GM21528 (cell line): ENCODE measurements at regions not wholly inside any gene's neighbourhood (a gene's known extent, or its start where the extent isn't known, plus 50 kb on each side); places are given as distances from the start of the nearest gene placed in this dataset.

ENCODE experiments used
- ATAC-seq: cut with Tn5 transposase; IDR thresholded peaks from one replicate; pipeline ENCODE4 v1.9.1; 2021; ENCODE audit warnings: mild to moderate bottlenecking, moderate library complexity; ENCODE audit not compliant: unreplicated experiment, low FRiP score

- ATAC-seq = no peak
Observed at GRCh38 chr7:12517451-12517850, 53.1 kb upstream of the SCIN start.

GRCh38 chr7:12518920-12519681 is 51.4 kb upstream of the SCIN start:
- peak; percentile 95 for ATAC-seq

- ATAC-seq = no peak
Observed at GRCh38 chr7:12519682-12520009, 50.9 kb upstream of the SCIN start.
